ENCODE measurements at regions not wholly inside any gene's neighbourhood (a gene's known extent, or its start where the extent isn't known, plus 50 kb on each side); places are given as distances from the start of the nearest gene placed in this dataset.
A peak's percentile ranks its signal among the peaks of the same experiment; 100 is the strongest.

DNA sequence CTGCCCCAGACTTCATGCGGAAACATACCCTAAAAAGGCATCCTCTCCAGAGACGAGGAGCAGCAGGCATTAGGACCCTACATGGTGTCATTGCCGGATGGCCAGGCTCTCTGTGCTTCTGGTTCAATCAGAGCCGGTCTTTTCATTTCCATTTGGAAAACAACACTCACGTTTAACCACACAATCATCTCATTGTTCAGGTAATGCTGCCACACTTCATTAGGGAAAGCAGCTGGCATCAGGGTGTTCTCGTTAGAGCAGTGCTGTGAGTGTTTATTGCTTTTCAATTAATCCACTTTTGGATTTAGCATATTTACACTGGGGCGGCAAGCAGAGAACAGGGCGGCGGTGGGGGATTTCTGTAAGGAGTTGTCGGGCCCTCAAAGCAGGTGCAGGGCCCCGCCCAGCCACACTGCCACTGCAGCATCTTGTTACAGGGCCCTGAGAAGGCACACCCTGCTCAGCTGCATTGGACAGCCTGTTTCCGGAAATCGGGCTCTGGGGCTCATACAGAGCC lies 338.6 kb downstream of the SHANK2 start:
- peak overlapping the region in 2 of 3 experiments; percentile 33 to 60 for H3K27ac Mint-ChIP-seq
- peaks cover 10% of the 10 kb centered on the region for H3K9me3 Mint-ChIP-seq
- H3K27me3 Mint-ChIP-seq (ENCODE audit: low read depth): peaks cover 16% of the 10 kb centered on the region
- H3K4me1 Mint-ChIP-seq: peaks cover 34% of the 10 kb centered on the region
- H3K4me3 Mint-ChIP-seq: peak overlapping the region in 2 of 3 experiments; percentile 6 to 19
- peaks cover 10% of the 10 kb centered on the region for H3K36me3 Mint-ChIP-seq (ENCODE audit: low read depth)
- TF ChIP-seq, protein P1, sequence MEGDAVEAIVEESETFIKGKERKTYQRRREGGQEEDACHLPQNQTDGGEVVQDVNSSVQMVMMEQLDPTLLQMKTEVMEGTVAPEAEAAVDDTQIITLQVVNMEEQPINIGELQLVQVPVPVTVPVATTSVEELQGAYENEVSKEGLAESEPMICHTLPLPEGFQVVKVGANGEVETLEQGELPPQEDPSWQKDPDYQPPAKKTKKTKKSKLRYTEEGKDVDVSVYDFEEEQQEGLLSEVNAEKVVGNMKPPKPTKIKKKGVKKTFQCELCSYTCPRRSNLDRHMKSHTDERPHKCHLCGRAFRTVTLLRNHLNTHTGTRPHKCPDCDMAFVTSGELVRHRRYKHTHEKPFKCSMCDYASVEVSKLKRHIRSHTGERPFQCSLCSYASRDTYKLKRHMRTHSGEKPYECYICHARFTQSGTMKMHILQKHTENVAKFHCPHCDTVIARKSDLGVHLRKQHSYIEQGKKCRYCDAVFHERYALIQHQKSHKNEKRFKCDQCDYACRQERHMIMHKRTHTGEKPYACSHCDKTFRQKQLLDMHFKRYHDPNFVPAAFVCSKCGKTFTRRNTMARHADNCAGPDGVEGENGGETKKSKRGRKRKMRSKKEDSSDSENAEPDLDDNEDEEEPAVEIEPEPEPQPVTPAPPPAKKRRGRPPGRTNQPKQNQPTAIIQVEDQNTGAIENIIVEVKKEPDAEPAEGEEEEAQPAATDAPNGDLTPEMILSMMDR (IDR thresholded peaks at IDR 0.05; ENCODE audit: unreplicated experiment in 3 of 3): no peak

DNA sequence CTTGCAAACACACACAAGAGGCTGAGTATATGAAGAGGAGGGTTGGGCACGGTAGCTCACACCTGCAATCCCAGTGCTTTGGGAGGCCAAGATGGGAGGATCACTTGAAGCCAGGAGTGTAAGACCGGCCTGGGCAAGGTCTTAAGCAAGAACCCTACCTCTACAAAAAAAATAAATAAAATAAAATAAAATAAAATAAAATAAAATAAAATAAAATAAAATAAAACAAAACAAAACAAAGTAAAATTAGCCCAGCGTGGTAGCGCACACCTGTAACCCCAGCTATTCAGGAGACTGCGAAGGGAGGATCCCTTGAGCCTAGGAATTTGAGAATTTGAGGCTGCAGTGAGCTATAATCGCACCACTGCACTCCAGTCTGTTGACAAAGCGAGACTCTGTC lies 337.9 kb downstream of the SHANK2 start:
- Mint-ChIP-seq H3K4me3 (no peak overlapping the region), H3K27ac (no peak overlapping the region), H3K27me3 (ENCODE audit: low read depth) (peaks cover 16% of the 10 kb centered on the region), H3K4me1 (peaks cover 34% of the 10 kb centered on the region), H3K36me3 (ENCODE audit: low read depth) (peaks cover 10% of the 10 kb centered on the region), H3K9me3 (peaks cover 10% of the 10 kb centered on the region)
- TF ChIP-seq, protein P1 (IDR thresholded peaks at IDR 0.05; ENCODE audit: unreplicated experiment in 3 of 3): no peak

DNA sequence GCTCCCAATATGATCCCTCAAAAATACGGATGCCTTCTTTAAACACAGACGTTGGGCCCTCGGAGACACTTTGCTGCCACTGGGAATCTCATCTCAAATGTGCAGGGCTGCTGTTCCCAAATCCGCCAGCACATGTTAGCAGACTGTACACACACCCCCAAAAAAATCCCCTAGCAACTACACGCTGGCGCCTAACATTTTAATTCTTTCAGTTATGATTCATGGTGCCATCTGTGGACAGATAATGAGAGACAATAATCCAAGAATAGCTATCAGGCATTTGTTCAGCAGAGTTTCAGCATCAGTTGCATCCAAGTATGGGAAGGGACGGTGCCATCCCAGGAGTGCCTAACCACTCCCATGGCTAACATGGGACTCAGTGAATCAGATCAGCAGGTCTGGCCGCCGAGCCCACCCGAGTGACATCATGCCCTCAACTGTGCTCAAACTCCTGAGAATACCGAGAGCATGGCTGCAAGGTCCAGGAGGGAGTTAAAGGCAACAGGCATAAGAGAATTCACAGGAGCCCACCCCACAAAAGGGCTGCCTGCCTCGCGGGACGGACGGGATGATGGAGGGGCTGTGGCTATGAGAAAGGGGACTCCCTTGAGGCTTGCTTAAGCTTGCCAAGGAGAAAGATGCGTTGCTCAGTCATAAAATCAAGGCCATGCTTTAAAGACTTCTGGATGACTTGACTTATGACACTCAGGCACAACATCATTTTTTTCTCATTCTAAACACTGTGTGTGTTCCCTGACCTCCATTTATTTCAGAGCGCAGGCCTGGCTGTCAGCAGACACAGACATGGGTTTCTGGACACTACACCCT lies 337.0 kb downstream of the SHANK2 start:
- H3K4me1 Mint-ChIP-seq: peaks cover 34% of the 10 kb centered on the region
- H3K27ac Mint-ChIP-seq: peak overlapping the region in 1 of 3 experiments; percentile 4
- TF ChIP-seq, protein P1 (IDR thresholded peaks at IDR 0.05; ENCODE audit: unreplicated experiment in 3 of 3): no peak
- peaks cover 20% of the 10 kb centered on the region for H3K27me3 Mint-ChIP-seq (ENCODE audit: low read depth)
- H3K9me3 Mint-ChIP-seq: peaks cover 17% of the 10 kb centered on the region
- peak overlapping the region in 1 of 3 experiments; percentile 4 for H3K4me3 Mint-ChIP-seq
- H3K36me3 Mint-ChIP-seq (ENCODE audit: low read depth): peaks cover 17% of the 10 kb centered on the region

DNA sequence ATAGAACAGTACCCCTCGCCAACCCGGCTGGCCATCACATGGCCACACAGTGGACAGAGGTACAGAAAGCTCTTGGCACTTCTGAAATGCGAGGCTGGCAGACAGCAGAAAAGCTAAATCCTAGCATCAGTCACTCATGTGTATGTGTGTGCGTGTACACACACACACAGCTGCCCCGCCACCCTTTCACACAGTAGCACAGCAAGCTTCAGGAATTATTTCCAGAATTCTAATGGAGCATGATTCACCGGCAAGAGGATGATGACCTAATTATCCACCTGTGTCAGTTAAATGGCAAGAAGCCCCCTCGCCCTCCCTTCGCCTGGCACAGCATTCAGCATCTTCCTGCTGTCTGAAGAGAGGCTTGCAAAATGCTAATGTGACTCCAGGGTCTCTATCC lies 336.0 kb downstream of the SHANK2 start:
- Mint-ChIP-seq H3K9me3 (peaks cover 26% of the 10 kb centered on the region), H3K27me3 (ENCODE audit: low read depth) (peaks cover 24% of the 10 kb centered on the region), H3K36me3 (ENCODE audit: low read depth) (peaks cover 23% of the 10 kb centered on the region), H3K4me3 (no peak overlapping the region), H3K4me1 (peaks cover 34% of the 10 kb centered on the region), H3K27ac (no peak overlapping the region)
- TF ChIP-seq, protein P1 (IDR thresholded peaks at IDR 0.05; ENCODE audit: unreplicated experiment in 3 of 3): no peak

DNA sequence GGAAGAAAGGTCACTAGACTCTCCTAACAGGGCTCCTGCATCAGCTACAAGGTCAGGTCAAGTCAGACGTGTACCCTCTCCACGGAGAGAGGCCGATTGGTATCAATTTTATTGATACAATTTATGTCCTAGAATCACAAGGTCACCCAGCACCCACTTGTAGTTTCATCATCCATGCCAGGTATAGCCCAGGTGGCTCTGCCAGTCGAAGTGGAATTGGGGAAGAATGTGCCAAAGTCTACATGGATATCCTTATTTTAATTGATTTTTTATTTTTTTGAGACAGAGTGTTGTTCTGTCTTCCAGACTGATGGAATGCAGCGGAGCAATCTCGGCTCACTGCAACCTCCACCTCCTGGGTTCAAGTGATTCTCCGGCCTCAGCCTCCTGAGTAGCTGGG lies 334.1 kb downstream of the SHANK2 start:
- TF ChIP-seq, protein P1 (IDR thresholded peaks at IDR 0.05; ENCODE audit: unreplicated experiment in 3 of 3): no peak
- H3K9me3 Mint-ChIP-seq: peaks cover 44% of the 10 kb centered on the region
- H3K36me3 Mint-ChIP-seq (ENCODE audit: low read depth): peaks cover 39% of the 10 kb centered on the region

More for the DNA sequence above, 334.1 kb downstream of the SHANK2 start:
- H3K27ac Mint-ChIP-seq: no peak overlapping the region
- H3K27me3 Mint-ChIP-seq (ENCODE audit: low read depth): peaks cover 21% of the 10 kb centered on the region
- peaks cover 24% of the 10 kb centered on the region for H3K4me1 Mint-ChIP-seq
- H3K4me3 Mint-ChIP-seq: no peak overlapping the region

All from nephron (organoid).